ENCODE measurements at regions not wholly inside any gene's neighbourhood (a gene's known extent, or its start where the extent isn't known, plus 50 kb on each side); places are given as distances from the start of the nearest gene placed in this dataset.

DNA sequence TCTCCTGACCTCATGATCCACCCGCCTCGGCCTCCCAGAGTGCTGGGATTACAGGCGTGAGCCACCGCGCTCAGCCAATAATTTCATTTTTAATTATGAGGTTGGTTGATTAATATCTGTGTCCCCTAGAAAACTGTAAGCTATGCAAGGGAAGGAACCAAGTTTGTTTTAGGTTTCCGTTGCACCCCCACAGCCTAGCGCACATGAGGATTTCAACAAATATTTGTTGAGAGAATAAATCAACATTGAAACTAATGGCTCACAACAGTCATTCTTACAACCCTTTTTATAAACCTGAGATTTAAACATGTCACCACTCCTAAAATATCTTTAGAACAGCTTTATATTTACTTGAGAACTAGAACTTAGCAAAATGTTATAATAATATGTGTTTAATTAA, 114.0 kb upstream of the CARMIL1 start:
- Histone ChIP-seq H3K4me1 (ENCODE audit: control insufficient read depth, insufficient read depth, low read length) (no peaks in the 10 kb centered on the region), H3K36me3 (ENCODE audit: control insufficient read depth, insufficient read depth, low read length) (no peaks in the 10 kb centered on the region), H3K27ac (ENCODE audit: low read depth, low read length) (no peak overlapping the region), H3K9ac (ENCODE audit: low read length) (no peak overlapping the region), H3K4me3 (ENCODE audit: low read length) (peak overlapping the region; percentile 49), H3K27me3 (ENCODE audit: control insufficient read depth, insufficient read depth, low read length) (no peaks in the 10 kb centered on the region)

DNA sequence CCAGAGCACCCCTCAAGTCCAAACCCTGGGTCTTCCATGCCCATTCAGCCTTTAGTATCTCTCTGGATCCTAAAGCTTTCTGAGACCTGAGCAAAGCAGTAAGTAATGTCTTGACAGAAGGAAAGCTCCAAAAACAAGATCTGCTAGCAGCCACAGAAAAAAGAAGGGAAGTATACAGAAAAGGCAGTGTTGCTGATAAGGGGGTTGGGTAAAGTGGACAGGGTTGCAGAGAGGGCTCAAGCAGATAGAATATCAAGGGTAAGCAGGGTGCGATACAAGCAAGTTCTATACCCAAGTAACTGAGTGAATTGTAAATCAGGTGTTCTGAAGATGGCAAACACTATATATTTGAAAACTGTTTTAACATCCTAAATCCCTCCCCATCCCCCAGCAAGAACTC, 113.4 kb upstream of the CARMIL1 start:
- H3K4me1 ChIP-seq (ENCODE audit: control insufficient read depth, insufficient read depth, low read length), result no peaks in the 10 kb centered on the region
- no peaks in the 10 kb centered on the region for H3K36me3 ChIP-seq (ENCODE audit: control insufficient read depth, insufficient read depth, low read length)
- H3K4me3 ChIP-seq (ENCODE audit: low read length), result peak overlapping the region; percentile 49
- H3K27ac ChIP-seq (ENCODE audit: low read depth, low read length), result no peak overlapping the region
- no peak overlapping the region for H3K9ac ChIP-seq (ENCODE audit: low read length)
- H3K27me3 ChIP-seq (ENCODE audit: control insufficient read depth, insufficient read depth, low read length), result no peaks in the 10 kb centered on the region

DNA sequence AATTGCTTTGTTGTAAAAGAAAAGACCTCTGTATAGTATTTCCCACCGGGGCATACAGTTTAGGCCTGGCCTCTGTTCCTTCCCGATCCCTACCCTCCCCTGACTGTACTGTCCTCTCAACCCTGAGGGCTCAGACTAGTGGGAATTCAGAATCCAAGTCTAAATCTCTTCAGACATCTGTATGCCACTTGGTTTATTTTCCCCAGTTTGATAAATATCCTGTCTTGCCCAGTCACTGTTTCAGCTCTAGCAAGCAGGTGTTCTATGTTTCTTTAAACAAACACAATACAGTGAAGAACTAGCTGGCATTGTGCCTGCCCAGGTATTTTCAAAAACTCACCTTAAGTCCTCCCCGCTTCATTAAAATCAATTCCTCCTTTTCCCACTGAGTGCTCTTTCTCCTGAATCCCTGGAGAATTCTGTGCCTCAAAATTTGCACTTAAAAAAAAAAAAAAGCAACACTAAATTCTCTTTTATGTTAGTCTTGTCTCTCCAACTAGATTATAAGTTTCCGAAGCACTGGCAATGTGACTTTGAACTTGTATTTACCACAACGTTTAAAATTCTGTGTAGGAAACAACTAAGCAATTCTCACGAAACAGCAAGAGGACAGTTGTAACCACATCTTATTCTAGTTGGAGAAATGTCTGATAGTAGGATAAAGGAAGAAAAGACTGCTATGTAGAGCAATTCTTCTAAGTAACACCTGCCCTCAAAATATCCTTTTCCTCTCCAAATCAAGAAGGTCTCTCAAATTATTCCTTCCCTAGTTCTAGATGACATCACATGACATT, 112.0 kb upstream of the CARMIL1 start:
- no peaks in the 10 kb centered on the region for H3K27me3 ChIP-seq (ENCODE audit: control insufficient read depth, insufficient read depth, low read length)
- H3K27ac ChIP-seq (ENCODE audit: low read depth, low read length), result no peak overlapping the region

DNA sequence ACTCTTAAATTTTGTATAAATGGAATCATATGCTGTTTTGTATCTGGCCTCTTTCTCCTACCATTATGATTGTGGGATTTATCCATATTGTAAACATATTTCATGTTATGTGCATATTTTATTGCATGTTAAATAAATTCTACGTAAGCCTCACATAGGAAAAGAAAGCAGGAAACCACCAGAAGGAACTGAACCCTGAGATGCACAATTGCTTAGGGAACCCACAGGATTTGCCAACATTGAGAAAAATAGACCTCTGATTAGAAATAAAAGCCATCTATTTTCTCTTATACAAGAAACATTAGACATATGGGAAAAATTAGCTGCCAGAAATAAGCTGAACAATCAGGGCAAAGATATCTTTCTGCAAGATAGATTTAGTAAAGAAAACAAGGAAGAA, 111.2 kb upstream of the CARMIL1 start:
- H3K27me3 ChIP-seq (ENCODE audit: control insufficient read depth, insufficient read depth, low read length), result no peaks in the 10 kb centered on the region
- H3K36me3 ChIP-seq (ENCODE audit: control insufficient read depth, insufficient read depth, low read length), result no peaks in the 10 kb centered on the region
- H3K27ac ChIP-seq (ENCODE audit: low read depth, low read length), result no peak overlapping the region
- H3K4me3 ChIP-seq (ENCODE audit: low read length), result no peak overlapping the region
- no peak overlapping the region for H3K9ac ChIP-seq (ENCODE audit: low read length)
- H3K4me1 ChIP-seq (ENCODE audit: control insufficient read depth, insufficient read depth, low read length), result no peaks in the 10 kb centered on the region

More for the DNA sequence above, 112.0 kb upstream of the CARMIL1 start:
- no peaks in the 10 kb centered on the region for H3K36me3 ChIP-seq (ENCODE audit: control insufficient read depth, insufficient read depth, low read length)
- H3K9ac ChIP-seq (ENCODE audit: low read length), result no peak overlapping the region
- no peaks in the 10 kb centered on the region for H3K4me1 ChIP-seq (ENCODE audit: control insufficient read depth, insufficient read depth, low read length)
- H3K4me3 ChIP-seq (ENCODE audit: low read length), result no peak overlapping the region

DNA sequence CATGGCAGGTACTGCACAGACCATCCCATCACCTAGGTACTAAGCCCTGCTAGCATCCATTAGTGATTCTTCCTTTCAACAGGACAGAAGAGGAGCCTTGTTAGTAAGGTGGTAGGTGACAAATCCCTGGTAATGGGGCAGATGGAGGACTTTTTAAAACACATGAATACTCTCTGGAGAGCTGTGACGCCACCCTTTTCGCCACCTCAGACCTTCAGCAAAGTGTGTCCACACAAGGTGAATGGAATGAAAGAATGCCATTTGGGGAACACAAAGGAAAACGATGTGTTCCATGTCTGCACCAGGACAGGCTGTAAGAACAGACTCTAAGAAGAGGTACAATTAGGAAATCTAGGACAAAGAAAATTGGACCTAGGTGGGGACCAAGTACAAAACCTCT, 110.5 kb upstream of the CARMIL1 start:
- Histone ChIP-seq H3K9ac (ENCODE audit: low read length) (no peak overlapping the region), H3K36me3 (ENCODE audit: control insufficient read depth, insufficient read depth, low read length) (no peaks in the 10 kb centered on the region), H3K4me1 (ENCODE audit: control insufficient read depth, insufficient read depth, low read length) (no peaks in the 10 kb centered on the region), H3K27me3 (ENCODE audit: control insufficient read depth, insufficient read depth, low read length) (no peaks in the 10 kb centered on the region), H3K4me3 (ENCODE audit: low read length) (no peak overlapping the region), H3K27ac (ENCODE audit: low read depth, low read length) (no peak overlapping the region)

DNA sequence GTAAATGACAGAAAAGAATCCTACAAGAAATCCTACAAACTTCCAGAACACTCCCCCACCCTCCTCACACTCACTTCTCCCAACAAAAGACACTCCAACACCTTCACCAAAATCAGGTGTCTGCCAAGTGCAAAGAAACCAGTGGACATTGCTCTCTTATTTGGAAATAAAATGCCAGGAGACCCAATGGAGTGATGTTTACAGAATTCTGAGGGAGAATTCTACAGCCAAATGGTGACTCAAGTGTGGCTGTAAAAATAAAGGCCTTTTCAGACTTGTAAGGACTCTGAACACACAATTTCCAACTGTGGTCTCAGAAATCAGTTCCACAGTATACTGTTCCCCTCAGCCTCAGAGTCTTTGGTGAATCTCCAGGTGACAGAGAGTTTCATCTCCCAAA, 109.6 kb upstream of the CARMIL1 start:
- no peak overlapping the region for H3K9ac ChIP-seq (ENCODE audit: low read length)
- no peak overlapping the region for H3K27ac ChIP-seq (ENCODE audit: low read depth, low read length)
- no peak overlapping the region for H3K4me3 ChIP-seq (ENCODE audit: low read length)
- no peaks in the 10 kb centered on the region for H3K36me3 ChIP-seq (ENCODE audit: control insufficient read depth, insufficient read depth, low read length)
- no peaks in the 10 kb centered on the region for H3K27me3 ChIP-seq (ENCODE audit: control insufficient read depth, insufficient read depth, low read length)
- H3K4me1 ChIP-seq (ENCODE audit: control insufficient read depth, insufficient read depth, low read length), result no peaks in the 10 kb centered on the region

DNA sequence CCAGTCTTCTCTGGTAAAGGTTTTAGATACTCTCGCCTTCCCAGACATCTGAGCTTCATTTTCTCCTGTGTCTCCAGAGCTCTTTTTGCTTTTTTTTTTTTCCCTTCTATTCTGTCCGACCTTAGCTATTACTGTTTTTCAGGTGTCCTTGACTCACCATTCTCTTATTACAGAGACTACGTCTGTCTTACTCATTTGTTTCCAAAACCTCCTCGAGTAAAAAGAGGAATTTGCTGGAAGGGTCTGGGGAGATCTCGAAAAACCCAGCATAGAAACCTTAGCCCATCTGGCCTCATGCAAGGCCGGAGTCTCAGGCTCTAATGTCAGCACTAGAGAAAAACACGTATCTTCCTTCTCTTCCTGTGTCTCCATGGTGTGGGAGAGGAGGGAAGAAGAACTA, 109.2 kb upstream of the CARMIL1 start:
- no peaks in the 10 kb centered on the region for H3K27me3 ChIP-seq (ENCODE audit: control insufficient read depth, insufficient read depth, low read length)
- no peak overlapping the region for H3K9ac ChIP-seq (ENCODE audit: low read length)
- no peaks in the 10 kb centered on the region for H3K4me1 ChIP-seq (ENCODE audit: control insufficient read depth, insufficient read depth, low read length)
- H3K36me3 ChIP-seq (ENCODE audit: control insufficient read depth, insufficient read depth, low read length), result no peaks in the 10 kb centered on the region
- H3K27ac ChIP-seq (ENCODE audit: low read depth, low read length), result peak overlapping the region; percentile 27
- no peak overlapping the region for H3K4me3 ChIP-seq (ENCODE audit: low read length)

DNA sequence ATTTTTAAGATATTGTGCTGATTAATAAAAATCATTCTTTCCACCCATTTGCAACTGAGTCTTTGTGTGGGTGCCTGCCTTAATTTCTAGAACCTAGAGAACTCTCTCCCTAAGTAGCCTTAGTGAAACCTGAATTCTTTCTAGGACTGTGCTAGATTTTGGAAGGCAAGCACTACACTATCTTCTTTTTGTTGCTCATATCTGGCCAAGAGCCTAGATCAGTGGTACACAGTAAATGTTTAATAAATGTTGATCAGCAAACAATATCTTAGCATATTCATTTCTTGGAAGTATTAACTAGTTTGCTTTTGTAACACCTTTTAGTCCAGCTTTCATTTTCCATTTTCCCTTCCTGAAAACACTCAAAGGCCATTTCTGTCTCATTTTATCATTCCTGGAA, 108.5 kb upstream of the CARMIL1 start:
- H3K27me3 ChIP-seq (ENCODE audit: control insufficient read depth, insufficient read depth, low read length), result no peaks in the 10 kb centered on the region
- no peak overlapping the region for H3K4me3 ChIP-seq (ENCODE audit: low read length)
- H3K36me3 ChIP-seq (ENCODE audit: control insufficient read depth, insufficient read depth, low read length), result no peaks in the 10 kb centered on the region
- no peak overlapping the region for H3K27ac ChIP-seq (ENCODE audit: low read depth, low read length)
- H3K4me1 ChIP-seq (ENCODE audit: control insufficient read depth, insufficient read depth, low read length), result no peaks in the 10 kb centered on the region
- H3K9ac ChIP-seq (ENCODE audit: low read length), result no peak overlapping the region

DNA sequence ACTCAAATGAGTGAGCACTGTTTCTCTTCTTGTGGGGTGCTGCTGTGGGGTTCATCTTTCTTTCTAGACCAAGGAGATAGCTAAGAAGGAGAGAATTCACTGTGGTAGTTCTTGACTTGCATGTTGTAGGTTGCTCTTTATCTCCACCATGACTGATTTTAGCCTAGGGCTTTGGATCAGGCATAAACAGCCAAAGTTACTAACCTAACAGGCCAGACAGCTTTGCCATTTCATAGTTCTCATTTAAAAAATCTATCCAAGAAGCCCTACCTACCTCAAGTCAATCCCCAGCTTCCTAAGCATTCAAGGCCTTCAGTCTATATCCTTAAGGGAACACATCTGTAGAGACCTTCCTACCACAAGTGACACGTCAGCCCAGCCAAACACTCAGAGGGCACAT, 107.9 kb upstream of the CARMIL1 start:
- Histone ChIP-seq H3K4me1 (ENCODE audit: control insufficient read depth, insufficient read depth, low read length) (no peaks in the 10 kb centered on the region), H3K27me3 (ENCODE audit: control insufficient read depth, insufficient read depth, low read length) (no peaks in the 10 kb centered on the region), H3K27ac (ENCODE audit: low read depth, low read length) (no peak overlapping the region), H3K9ac (ENCODE audit: low read length) (no peak overlapping the region), H3K36me3 (ENCODE audit: control insufficient read depth, insufficient read depth, low read length) (no peaks in the 10 kb centered on the region), H3K4me3 (ENCODE audit: low read length) (no peak overlapping the region)

DNA sequence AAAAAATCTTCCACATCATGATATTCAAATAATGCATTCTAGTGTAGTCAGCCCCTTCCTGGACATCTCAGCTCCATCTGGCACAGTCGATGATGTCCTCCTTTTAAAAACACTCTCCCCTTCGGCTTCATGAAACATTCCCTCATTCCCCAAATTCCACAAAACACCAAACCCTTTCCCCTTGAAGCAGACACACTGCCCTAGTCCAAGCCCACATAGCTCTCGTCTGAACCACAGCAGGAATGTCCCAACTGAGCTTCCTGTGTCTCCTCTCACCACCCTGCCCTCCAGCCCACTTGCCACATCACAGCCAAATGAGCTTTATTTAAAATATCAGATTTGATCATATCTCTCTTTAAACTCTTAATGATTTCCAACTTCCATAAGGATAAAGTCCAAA, 106.4 kb upstream of the CARMIL1 start:
- no peaks in the 10 kb centered on the region for H3K36me3 ChIP-seq (ENCODE audit: control insufficient read depth, insufficient read depth, low read length)
- no peaks in the 10 kb centered on the region for H3K4me1 ChIP-seq (ENCODE audit: control insufficient read depth, insufficient read depth, low read length)
- H3K4me3 ChIP-seq (ENCODE audit: low read length), result no peak overlapping the region
- H3K27me3 ChIP-seq (ENCODE audit: control insufficient read depth, insufficient read depth, low read length), result no peaks in the 10 kb centered on the region
- no peak overlapping the region for H3K9ac ChIP-seq (ENCODE audit: low read length)
- no peak overlapping the region for H3K27ac ChIP-seq (ENCODE audit: low read depth, low read length)

DNA sequence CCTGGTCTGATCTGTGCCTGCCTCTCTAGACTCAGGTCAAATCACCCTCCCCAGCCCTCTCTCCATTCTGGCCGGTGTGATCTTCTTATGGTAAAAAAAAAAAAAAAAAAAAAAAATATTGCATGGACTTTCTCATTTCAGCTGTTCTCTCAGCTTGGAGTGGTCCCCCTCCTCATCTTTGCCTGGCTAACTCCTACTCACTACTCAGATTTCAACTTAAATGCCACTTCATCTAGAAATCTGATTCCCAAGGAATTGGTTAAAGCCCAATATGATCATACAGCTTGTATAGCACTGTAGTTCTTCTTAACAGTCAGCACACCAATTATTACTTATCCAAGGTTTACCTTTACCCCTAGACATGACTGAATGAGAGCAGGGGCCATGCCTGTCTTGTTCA, 105.9 kb upstream of the CARMIL1 start:
- Histone ChIP-seq H3K9ac (ENCODE audit: low read length) (no peak overlapping the region), H3K4me1 (ENCODE audit: control insufficient read depth, insufficient read depth, low read length) (no peaks in the 10 kb centered on the region), H3K36me3 (ENCODE audit: control insufficient read depth, insufficient read depth, low read length) (no peaks in the 10 kb centered on the region), H3K27me3 (ENCODE audit: control insufficient read depth, insufficient read depth, low read length) (no peaks in the 10 kb centered on the region), H3K4me3 (ENCODE audit: low read length) (no peak overlapping the region), H3K27ac (ENCODE audit: low read depth, low read length) (no peak overlapping the region)

DNA sequence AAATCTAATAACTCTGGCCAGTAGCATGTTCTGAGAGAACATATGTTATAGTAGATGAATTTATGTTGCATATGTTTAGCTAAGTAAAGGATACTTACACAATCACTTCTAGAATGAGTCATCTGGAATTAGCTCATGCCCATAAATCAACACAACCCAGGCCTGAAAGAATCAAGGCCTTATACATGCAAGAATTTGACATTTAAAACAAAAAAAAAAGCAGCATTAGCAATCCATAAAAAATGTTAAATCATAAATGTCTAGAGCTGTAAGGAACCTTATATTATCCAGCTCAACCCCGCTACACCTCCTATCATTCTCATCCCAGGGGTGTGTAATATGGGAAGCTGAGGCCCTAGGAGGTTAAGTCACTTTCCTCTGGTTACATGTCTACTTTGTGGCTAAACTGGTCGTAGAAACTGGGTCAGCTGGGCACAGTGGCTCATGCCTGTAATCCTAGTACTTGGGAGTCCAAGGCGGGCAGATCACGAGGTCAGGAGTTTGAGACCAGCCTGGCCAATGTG, 105.2 kb upstream of the CARMIL1 start:
- Histone ChIP-seq H3K27ac (ENCODE audit: low read depth, low read length) (peak overlapping the region; percentile 64), H3K27me3 (ENCODE audit: control insufficient read depth, insufficient read depth, low read length) (no peaks in the 10 kb centered on the region), H3K9ac (ENCODE audit: low read length) (no peak overlapping the region), H3K4me1 (ENCODE audit: control insufficient read depth, insufficient read depth, low read length) (no peaks in the 10 kb centered on the region), H3K36me3 (ENCODE audit: control insufficient read depth, insufficient read depth, low read length) (no peaks in the 10 kb centered on the region), H3K4me3 (ENCODE audit: low read length) (no peak overlapping the region)

DNA sequence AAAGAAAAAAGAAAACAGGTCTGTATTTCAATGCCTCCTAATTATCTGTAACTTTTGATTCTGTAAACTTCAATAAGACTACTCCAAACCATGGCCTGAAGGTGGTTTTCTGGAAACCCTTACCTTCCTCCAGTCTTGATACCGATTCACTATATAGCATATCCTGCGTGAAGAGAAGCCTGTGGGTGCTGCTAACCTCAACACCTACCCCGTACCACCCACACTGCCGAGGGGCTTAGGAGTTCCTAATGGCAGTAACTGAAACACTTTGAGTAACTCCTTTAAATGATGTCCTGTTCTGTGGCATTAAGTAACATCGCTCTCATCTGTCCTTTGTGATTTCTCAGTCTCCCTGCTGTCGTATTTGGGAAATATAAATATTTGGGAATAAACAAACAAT, 104.5 kb upstream of the CARMIL1 start:
- Histone ChIP-seq H3K9ac (ENCODE audit: low read length) (no peak overlapping the region), H3K27ac (ENCODE audit: low read depth, low read length) (peak overlapping the region; percentile 33), H3K4me3 (ENCODE audit: low read length) (no peak overlapping the region), H3K36me3 (ENCODE audit: control insufficient read depth, insufficient read depth, low read length) (no peaks in the 10 kb centered on the region), H3K4me1 (ENCODE audit: control insufficient read depth, insufficient read depth, low read length) (no peaks in the 10 kb centered on the region), H3K27me3 (ENCODE audit: control insufficient read depth, insufficient read depth, low read length) (no peaks in the 10 kb centered on the region)

Measured in rectal smooth muscle tissue (tissue), 1 donor.